Sigmoid colon (tissue), 4 donors: ENCODE measurements at regions not wholly inside any gene's neighbourhood (a gene's known extent, or its start where the extent isn't known, plus 50 kb on each side); places are given as distances from the start of the nearest gene placed in this dataset.

Source experiments
- POLR2A ChIP-seq, 2 donors: fragments of 450-650 bp; IDR thresholded peaks; one replicate each; pipeline ENCODE4 v1.6.1; 2016; ENCODE audit warnings: antibody characterized with exemption in 2 of 2, mild to moderate bottlenecking in 2 of 2, moderate library complexity in 2 of 2
- POLR2AphosphoS5 ChIP-seq, 4 donors: sonication (generic); formaldehyde crosslinking; IDR thresholded peaks; one replicate each; pipeline ENCODE4 v1.6.1; 2017; ENCODE audit warnings: antibody characterized with exemption in 4 of 4
- TF ChIP-seq, protein P1 (sequence below), 4 experiments: fragments of 450-650 bp in 3 of 4; fragments of 200-600 bp in 1 of 4; IDR thresholded peaks; one replicate each; pipeline ENCODE4 v1.5.1; 2016 to 2019; ENCODE audit warnings: antibody characterized with exemption in 4 of 4, mild to moderate bottlenecking in 3 of 4, moderate library complexity in 2 of 4

DNA sequence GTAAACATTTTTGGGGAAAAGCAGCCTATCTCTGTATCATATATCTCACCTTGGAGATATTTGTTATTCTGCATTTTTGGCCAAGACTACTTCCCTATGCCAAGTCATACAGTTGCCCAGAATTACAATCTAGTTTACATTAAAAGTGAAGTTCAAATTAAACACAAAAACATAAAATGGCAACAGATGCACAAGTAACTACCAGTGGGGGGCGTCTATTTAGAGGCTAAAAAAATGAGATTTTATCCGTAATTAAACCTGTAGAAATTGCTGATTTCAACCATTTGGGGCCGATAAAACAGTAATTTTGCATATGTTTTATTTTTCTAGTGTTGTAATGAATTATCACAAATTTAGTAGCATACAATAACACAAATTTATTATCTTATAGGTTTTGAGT lies 787.1 kb upstream of the CHD1 start:
- TF ChIP-seq, protein P1, sequence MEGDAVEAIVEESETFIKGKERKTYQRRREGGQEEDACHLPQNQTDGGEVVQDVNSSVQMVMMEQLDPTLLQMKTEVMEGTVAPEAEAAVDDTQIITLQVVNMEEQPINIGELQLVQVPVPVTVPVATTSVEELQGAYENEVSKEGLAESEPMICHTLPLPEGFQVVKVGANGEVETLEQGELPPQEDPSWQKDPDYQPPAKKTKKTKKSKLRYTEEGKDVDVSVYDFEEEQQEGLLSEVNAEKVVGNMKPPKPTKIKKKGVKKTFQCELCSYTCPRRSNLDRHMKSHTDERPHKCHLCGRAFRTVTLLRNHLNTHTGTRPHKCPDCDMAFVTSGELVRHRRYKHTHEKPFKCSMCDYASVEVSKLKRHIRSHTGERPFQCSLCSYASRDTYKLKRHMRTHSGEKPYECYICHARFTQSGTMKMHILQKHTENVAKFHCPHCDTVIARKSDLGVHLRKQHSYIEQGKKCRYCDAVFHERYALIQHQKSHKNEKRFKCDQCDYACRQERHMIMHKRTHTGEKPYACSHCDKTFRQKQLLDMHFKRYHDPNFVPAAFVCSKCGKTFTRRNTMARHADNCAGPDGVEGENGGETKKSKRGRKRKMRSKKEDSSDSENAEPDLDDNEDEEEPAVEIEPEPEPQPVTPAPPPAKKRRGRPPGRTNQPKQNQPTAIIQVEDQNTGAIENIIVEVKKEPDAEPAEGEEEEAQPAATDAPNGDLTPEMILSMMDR (IDR thresholded peaks at IDR 0.05), result no peak
- TF ChIP-seq POLR2A (IDR thresholded peaks at IDR 0.05), result no peak
- no peak for TF ChIP-seq POLR2AphosphoS5 (IDR thresholded peaks at IDR 0.05)
